Glomerular endothelial cell (primary cell): ENCODE measurements at regions not wholly inside any gene's neighbourhood (a gene's known extent, or its start where the extent isn't known, plus 50 kb on each side); places are given as distances from the start of the nearest gene placed in this dataset.

Source experiments
- DNase-seq: peaks from one replicate; pipeline ENCODE4 v3.0.0-alpha.2; 2011; ENCODE audit warnings: low read depth, low spot score; ENCODE audit errors: extremely low read depth

DNA sequence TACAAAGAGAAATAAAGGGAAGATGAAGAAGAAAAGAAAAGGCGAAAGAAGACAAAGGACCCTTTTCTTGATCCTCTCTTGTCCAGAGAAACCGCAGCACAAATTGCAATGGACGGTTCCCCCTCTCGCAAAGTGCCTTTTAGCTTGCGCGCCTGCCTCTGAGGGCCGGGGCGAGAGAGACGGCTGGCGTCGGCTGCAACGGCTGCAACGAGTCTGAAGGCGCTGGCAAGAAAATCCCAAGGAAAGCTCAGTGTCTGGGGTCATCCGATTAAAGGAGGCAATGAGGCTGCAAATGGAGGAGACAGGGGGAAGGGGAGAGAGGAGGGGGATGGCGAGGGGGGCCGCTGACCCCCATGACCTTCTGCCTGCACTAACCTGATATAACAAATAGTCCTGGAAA is 671.5 kb downstream of the MED13L start:
- no peak for DNase-seq

DNA sequence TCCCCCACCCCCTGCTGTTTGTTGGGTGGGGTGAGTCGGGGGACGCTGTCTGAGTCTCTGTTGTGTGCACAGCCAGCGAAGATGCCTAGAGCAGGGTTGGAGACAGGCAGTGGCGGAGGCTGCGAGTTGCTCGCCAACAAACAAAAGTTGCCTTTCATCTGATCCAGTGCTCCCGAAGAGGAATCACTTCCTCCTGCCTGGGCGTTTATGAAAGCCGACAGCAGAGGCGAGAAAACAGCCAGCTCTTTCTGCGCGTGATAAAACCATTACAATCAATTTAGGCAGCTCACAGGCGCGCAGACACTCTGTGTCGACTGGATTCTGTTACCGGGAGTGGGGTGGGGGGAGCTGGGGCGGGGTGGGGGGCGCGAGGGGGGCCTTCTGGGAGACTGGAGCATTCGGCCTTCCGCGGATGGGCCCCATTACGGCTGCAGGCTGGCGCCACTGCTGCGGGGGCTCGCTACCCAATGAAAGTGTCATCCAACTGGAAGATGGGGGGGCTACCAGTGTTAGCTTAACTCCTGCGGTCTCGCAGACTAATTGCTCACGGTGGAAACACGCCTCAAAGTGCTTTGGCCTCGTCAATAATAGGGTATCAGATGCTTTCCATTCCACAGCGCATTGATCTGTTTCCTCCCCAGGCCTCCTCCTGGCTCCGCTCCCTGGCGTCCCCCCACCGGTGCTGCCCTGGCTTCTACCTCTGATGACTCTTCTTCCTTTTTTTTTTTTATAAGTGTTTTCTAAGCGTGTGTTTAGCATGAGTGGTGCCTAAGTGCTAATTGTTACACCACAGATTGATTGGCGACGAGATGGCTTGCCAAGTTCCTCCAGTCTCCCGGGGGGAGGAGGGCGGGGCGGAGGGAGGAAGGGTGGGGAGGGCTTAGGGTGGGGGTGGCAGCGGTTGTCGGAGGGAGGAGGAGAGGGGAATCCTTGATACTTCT is 678.4 kb downstream of the MED13L start:
- no peak for DNase-seq

DNA sequence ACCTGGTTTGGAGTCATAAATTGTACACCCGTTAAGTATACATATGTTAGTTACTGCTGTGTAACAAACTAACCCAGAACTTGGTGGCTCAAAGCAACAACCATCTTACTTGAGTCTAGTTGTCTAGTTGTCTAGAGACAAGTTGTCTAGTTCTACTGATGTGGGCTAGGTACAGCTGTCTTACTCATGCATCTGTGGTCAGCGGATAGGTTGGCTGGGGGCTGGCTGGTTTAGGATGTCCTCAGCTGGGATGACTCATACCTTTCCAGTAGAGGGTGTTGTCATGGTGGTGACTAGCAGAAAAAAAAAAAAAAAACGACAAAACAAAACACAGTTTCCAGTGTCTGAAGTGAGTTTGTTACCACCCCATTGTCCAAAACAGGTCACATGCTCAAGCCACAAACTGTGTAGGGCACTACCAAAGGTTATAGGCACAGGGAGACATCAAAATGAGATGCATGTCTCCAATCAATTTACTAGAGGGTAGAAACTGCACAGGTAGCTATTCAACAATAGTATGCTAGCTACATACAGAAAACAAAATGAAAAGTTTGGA is 680.3 kb downstream of the MED13L start:
- DNase-seq: no peak

DNA sequence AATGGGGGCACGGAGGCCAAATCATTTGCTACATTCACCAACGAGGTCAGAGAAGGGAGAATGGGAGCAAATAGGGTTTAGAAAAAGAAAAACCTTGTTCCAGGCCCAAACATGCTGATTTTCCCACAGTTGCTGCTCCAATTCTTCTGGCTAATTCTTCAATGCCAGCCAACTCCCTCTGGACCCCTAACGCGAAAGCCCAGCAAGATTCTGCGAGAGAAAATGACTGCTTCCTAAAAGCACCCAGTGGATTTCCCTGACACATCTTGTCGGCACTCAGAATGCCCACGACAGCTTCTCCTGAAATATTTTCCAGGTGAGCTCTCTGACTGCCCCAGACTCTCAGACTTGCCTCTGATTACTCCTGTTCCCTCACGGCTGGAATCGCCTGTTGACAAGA is 689.4 kb downstream of the MED13L start:
- DNase-seq: no peak

DNA sequence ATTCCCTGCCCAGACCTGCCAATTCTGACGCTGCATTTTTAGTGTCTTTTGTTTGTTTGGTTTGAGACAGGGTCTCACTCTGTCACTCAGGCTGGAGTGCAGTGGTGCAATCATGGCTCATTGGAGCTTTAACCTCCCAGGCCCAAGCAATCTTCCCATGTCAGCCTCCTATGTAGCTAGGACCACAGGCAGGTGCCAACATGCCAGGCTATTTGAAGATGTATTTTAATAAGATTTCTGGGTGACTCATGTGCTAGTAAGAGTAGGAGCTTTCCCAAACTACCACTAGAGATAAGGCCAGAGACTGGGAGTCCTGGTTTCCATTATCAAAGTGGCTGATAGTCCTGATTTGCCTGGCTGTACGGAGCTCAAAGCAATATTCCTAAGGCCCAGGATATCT is 693.3 kb downstream of the MED13L start:
- no peak for DNase-seq

DNA sequence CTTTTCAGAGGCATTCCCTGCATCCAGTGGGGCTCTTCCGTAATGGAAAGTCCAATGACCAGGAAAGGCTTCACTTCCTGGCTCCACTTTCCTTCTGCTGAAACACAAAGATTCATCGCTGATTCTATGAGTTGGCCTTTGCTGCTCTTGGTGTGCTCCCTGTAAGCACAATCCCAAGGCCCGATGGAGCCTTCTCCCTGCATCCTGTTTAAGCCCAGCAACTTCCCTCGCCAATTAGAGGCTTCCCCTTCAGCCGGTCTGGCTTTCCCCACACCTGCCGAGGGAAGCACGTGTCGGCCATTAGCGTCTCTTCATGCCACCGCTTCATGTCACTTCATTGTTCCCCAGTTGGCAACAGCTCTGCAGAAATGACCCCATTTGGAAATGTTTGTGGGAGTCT is 693.9 kb downstream of the MED13L start:
- no peak for DNase-seq

DNA sequence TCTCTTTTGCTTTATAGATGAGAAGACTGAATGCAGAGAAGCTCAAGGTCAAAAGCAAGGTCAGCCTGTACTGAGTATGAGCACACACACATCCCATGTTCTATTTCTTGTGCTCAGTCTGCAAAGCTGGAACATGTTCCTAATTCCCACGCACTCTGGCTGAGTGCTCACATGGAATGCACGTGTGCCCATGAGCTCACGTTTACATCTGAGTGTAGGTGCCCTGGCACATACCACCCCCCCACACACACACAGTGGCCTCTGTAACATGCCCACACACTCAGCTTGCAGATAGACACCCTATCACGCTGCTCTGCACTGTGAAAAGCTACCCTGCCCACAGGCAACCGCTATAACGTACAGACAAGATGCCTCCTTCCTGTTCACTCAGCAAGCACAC is 700.1 kb downstream of the MED13L start:
- DNase-seq: no peak

DNA sequence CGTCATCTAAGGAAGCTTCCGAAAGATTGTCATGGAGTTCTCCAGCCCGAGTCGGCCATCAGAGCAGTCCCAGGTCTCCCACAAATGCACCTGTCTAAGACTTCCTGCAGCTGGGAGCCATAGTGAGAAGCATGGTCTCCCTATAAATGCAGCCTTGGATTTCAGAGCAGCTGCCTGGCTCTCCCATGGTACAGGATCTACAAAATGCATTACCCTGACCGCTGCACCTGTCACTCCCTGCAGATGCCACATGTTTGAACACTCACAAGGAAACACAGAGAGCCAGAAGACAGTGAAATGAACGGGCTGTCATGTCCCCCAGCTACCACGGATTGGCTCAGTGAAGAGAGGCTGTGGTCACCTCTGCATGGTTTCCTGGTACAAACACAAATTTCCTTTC is 702.7 kb downstream of the MED13L start:
- no peak for DNase-seq

DNA sequence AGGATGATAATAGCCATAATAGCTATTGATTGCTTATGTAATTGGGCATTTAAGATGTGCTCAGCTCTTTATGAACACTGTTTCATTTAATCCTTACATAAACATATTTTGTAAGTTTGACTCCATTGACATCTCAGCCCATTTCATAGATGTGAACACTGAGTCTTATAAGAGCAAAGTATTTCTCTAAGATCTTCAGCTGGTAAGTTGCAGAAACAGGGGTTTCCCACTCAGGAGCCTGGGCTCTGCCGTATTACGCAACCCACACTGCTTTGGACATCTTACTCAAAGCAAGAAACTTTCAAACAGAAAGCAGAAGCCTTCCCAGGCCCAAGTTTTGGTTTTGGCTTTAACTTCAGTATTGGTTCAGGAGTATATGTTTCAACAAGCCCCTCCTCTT is 705.1 kb downstream of the MED13L start:
- no peak for DNase-seq

DNA sequence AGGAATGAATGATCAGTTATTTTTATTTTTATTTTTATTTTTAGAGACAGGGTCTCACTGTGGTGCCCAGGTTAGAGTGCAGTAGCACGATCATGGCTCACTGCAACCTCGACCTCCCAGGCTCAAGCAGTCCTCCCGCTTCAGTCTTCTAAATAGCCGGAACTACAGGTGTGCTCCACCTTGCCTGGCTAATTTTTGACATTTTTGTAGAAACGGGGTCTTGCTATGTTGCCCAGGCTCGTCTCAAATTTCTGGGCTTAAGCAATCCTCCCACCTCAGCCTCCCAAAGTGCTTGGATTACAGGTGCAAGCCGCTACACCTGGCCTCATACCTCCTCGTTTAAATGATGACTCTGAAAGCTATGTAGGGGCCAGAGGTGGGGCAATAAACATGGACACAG is 706.0 kb downstream of the MED13L start:
- no peak for DNase-seq

DNA sequence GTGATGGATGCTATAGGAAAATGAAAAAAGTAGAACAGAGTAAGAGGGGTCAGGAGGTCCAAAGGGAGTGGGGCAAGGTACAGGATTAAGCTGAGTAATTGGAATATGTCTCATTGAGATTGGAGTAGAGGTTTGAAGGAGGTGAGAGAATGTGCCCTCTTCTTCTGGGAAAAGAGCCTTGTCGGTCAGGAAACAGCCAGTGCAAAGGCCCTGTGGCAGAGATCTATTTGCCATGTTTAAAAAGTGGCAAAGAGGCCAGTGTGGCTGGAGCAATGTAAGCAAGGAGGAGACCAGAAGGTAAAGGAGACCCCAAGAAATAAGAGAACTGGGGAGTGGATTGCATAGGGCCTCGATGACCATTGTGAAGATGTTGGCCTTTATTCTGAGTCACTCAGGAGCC is 706.5 kb downstream of the MED13L start:
- no peak for DNase-seq

DNA sequence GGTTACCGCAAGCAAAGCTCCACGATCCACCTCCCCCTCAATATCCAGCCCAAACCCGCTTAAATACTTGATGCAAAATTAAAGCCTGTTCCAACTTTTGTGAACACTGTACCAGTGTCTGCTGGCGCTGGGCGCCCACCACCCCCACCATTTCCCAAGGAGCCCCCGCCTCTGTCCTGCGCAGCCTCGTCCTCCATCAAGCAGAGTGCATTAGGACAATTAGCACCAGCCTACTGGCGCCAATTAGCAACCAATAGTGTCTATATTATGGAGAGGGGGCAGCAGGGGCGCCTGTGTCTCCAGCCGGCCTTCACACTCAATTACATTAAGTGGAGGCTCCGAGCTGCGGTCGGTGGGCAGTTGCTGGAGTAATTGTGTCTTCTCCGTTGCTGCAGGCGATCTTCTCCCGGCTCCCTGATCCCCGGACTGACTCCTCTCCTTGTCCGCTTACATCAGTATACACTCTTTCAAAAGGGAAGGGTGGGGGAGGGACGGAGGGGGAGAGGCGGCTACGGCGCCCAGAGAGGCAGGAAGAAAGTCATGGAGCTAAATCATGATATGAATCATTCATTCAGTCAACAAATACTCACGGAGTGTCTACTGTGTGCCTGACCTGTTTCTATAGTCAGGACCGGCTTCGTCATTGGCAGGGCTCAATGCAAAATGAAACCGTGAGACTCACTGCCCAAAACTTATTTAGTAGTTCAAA is 707.3 kb downstream of the MED13L start:
- no peak for DNase-seq

DNA sequence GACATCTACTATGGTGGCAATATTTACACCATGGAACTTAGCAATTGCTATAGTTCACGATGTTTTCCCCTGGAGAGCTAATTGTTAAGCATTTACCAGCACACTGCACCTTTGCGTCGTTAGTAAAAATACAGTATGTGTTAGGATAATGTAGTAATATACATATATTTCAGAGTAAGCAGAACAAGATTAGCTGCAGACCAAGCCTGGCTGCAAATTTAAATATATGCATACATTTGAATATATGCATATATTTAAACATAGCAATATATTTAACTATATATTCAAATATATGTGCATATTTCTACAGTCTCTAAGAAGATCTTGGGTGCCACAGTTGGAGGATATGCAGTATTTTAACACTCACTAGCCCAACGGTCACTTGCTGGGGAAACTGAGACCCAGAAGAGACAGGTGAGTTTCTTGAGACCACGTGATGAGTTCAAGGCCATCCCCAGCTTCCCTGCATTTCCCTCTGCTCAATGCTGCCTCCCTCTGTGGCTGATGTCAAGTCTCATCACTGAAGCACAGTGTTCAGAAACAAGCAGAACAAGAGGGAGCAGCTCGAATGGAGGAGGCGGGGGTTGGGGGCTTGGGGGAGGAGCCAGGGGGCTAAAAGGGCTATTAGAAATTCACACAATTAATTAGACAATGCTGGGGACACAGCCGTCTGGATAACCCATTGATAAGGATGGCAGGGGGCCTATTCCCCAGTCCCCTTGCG is 708.0 kb downstream of the MED13L start:
- no peak for DNase-seq

DNA sequence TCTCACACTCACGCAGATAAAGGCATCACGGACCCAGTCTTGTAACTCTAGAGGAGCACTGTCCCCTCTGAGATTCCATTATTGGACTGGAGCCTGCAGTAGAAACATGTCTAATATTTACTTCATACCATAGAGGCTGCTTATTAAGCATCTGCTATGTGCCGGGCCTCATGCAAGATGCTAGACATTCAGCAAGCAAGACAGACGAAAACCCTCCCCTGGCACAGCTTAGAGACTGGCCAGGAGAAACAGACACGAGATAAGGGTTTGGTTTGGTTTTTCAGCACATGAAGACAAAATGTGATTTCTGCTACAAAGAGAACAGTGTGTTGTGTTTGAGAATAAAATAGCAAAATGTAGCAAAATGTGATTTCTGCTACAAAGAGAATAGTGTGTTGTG is 719.2 kb downstream of the MED13L start:
- DNase-seq: no peak

DNA sequence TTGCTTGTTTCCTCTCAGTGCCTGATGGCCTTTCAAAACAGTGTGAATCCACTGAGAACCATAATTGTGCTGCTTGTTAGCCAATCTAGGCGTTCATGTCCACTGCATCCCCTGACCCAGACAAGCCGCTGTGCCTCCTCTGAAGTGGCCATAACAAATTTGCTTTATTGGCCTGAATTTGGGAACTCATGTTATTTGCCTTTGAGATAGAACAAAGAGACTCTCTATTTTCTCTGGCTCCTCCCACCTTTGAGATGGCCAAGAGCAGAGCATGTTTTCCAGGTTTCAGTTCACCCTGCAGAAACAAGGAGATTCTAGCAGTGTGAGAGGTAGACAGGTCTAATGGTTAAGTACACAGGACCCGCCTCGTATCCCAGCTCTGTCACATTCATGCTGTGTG is 723.9 kb downstream of the MED13L start:
- no peak for DNase-seq

DNA sequence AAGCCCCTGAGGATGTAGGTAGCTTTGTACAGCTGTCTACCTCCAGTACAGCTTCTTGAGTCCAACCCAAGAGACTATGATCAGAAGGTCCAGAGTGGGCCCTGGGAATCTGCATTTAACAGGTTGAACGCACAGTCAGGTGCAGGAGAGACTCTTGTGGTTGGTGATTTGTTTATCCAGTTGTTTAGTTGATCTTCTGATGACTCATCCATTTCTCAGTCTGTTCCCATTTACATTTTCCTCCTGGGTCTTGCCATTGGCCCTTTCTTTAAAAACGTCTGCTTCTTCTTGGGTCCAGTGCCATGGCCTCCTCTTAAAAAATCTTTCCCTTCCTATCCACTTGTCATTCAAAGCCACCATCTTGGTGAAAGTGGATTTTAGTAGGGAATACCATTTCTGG is 734.2 kb downstream of the MED13L start:
- no peak for DNase-seq

DNA sequence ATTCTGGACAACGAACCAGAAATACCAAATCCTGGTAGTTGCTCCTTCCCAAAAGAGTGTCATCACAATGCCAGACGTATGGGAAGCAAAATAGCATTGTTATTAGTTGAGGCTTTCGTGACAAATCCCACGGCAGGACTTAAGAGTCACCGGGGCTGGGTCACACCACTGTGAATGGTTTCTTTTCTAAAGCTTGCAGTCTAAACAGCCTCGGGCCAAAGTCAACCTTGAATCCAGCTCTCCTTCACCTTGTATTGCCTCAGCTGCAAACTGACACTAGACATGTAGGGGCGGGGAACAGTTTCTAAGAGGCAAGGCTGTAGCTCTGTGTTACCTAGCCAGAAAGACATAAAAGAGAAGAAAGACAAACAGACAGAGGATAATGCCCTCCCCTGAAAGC is 734.8 kb downstream of the MED13L start:
- no peak for DNase-seq

DNA sequence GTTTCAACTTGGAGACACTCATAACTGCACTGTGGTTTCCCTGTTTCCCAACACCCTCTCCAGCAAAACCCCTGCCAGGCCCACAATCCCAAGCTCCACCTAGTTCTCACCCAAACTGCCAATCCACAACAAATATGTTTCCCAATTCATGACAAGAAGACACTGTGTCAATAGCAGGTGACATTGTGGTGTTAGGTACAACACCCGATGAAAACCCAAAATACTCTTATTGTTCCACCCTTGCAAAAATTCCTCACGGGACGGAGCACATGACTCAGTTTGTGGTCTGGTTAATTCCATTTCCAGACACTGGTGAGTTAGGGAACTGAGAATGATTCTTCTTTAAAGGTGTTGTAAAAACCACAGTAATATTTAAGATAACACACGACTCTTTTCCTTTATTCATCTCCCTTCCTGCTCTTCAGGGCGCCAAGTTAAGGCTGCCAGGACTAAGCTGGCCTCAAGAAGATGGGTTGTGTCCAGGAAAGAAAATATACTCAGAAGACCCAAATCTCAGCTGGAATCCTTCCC is 735.5 kb downstream of the MED13L start:
- DNase-seq: no peak

DNA sequence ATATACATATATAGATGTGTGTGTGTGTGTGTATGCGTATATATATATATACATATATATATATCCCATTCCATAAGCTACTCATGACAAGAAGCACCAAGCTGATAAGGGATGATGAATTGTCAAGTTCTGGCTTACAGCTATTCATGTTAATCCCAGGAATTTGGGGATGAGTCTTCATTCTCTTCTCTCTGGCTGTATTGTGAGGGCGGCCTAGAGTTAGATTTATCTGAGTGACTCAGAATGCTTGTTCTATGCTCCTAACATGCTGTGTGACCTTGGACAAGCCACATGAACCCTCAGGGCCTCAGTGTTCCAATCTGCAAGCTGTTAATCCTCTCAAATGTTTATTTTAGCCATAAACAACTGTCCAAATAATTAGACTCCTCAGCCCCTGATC is 749.0 kb downstream of the MED13L start:
- no peak for DNase-seq

DNA sequence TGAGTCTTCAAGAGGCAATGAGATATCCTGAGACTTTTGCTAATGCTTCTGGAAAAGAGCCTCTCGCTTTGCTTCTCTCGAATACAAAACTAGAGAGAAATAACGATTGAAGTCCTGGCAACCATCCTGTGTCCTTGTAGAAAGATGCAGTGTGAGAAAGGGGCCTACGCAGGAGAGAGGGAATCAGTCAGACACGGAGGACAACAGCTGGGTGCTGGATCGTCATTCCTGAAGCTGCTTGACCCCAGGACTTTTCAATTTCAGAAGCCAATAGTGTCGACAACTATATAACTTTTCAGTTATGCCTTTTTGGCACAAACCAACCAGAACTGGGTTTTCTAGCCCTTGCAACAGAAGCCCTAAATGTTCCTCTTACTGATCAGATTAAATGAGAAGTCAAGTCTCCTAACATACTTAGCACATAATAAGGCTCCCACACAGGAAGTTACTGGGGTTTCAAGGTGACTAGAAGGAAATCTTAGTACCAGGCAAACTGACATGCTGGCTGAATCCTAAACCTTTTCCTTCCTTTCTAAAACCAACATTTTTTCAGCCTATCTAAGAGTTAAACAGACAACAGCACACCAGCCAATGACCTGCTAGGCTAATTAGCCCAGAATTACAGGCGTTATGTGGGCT is 755.6 kb downstream of the MED13L start:
- no peak for DNase-seq

DNA sequence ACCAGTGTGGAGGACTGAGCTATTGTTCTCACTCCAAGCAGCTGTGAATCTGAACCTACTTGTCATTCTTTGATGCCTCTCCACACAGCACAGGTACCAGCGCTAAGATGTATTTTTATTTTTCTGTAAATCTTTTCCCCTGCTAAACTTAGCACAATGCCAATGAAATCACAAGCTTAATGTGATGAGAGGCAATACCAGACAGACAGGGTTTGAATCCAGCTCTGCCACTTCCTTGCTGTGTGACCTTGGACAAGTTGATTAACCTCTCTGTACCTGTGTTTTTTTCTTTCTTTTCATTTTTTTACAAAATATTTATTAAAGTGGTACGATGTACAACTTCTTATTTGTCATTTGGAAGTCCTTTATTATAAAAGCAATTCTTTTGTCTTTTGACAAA is 757.6 kb downstream of the MED13L start:
- DNase-seq: no peak
